ENCODE measurements at regions not wholly inside any gene's neighbourhood (a gene's known extent, or its start where the extent isn't known, plus 50 kb on each side); places are given as distances from the start of the nearest gene placed in this dataset.

DNA sequence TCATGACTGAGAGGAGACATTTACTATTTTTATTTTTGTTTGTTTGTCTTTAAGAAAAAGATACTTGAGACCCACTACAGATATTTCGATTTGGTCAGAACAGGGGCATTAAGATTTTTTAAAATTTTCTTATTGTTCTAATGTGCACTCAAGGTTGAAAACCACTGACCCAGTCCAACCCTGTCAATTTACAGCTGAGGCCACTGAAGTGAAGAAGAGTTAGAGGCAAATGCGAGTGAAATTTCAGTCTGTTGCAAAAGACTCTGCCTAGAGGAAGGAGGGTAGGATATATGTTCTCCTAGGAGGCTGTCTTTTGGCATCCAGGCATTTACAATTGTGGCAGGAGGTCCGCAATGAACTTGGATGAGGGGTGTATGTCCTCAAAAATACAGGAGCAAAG lies 396.3 kb downstream of the RPS24 start:
- no peak overlapping the region for H3K4me3 ChIP-seq (replicated peaks; ENCODE audit: low read depth, low read length)
- DNase-seq (ENCODE audit: extremely low read depth, low read depth) = no peak
- TF ChIP-seq, protein P1, sequence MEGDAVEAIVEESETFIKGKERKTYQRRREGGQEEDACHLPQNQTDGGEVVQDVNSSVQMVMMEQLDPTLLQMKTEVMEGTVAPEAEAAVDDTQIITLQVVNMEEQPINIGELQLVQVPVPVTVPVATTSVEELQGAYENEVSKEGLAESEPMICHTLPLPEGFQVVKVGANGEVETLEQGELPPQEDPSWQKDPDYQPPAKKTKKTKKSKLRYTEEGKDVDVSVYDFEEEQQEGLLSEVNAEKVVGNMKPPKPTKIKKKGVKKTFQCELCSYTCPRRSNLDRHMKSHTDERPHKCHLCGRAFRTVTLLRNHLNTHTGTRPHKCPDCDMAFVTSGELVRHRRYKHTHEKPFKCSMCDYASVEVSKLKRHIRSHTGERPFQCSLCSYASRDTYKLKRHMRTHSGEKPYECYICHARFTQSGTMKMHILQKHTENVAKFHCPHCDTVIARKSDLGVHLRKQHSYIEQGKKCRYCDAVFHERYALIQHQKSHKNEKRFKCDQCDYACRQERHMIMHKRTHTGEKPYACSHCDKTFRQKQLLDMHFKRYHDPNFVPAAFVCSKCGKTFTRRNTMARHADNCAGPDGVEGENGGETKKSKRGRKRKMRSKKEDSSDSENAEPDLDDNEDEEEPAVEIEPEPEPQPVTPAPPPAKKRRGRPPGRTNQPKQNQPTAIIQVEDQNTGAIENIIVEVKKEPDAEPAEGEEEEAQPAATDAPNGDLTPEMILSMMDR (IDR thresholded peaks at IDR 0.05; ENCODE audit: low read depth, low read length, missing control alignments) = no peak

- DNase-seq (ENCODE audit: extremely low read depth, low read depth) = no peak
- TF ChIP-seq, protein P1 (IDR thresholded peaks at IDR 0.05; ENCODE audit: low read depth, low read length, missing control alignments) = no peak
- no peak overlapping the region for H3K4me3 ChIP-seq (replicated peaks; ENCODE audit: low read depth, low read length)
These were observed 398.9 kb downstream of the RPS24 start for GRCh38 chr10:78432583-78432982.

GRCh38 chr10:78433076-78433595 lies 399.5 kb downstream of the RPS24 start:
- no peak overlapping the region for H3K4me3 ChIP-seq (replicated peaks; ENCODE audit: low read depth, low read length)
- DNase-seq (ENCODE audit: extremely low read depth, low read depth) = no peak
- TF ChIP-seq, protein P1 (IDR thresholded peaks at IDR 0.05; ENCODE audit: low read depth, low read length, missing control alignments) = no peak

DNA sequence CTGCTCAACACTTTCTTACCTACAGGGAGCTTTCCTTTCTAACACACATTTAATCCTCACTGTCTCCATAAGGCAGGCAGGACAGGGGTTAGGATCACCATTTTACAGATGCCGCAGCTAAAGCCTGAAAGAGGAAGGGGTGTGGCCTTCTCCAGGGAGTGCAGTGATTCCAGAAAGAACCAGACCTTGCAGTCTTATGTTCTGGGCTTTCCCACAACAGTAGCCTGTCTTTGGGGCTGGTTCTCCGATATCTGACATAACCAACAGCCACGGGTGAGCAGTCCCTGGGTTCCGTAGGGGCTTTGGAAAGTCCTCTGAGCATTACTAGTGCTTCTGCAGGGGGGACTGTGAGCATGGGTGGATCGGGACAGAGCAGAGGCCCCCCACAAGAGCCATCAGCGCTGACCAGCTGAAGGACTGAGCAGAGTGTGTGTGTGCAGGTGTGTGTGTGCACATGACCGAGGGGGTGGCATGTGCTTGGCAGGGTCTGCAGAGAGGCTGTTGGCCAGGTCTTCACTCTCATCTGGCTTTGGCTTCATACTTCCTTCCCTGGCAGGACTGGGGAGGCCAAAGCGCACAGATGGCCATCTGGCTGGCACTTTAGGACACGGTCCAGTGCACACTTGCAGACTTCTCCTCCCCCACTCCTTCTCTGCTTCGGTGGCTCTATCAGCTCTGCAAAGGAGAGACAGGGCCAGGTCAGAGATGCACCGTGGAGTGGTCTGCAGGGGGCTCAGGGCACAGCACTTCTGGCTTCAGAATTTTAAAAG lies 400.3 kb downstream of the RPS24 start:
- TF ChIP-seq, protein P1 (IDR thresholded peaks at IDR 0.05; ENCODE audit: low read depth, low read length, missing control alignments) = no peak
- no peak for DNase-seq (ENCODE audit: extremely low read depth, low read depth)
- H3K4me3 ChIP-seq (replicated peaks; ENCODE audit: low read depth, low read length) = no peak overlapping the region

- TF ChIP-seq, protein P1 (IDR thresholded peaks at IDR 0.05; ENCODE audit: low read depth, low read length, missing control alignments) = no peak
- no peak for DNase-seq (ENCODE audit: extremely low read depth, low read depth)
- H3K4me3 ChIP-seq (replicated peaks; ENCODE audit: low read depth, low read length) = no peak overlapping the region
These were observed 401.2 kb downstream of the RPS24 start for GRCh38 chr10:78434886-78435285.

GRCh38 chr10:78435484-78436221 lies 402.0 kb downstream of the RPS24 start:
- H3K4me3 ChIP-seq (replicated peaks; ENCODE audit: low read depth, low read length) = no peak overlapping the region
- DNase-seq (ENCODE audit: extremely low read depth, low read depth) = no peak
- TF ChIP-seq, protein P1 (IDR thresholded peaks at IDR 0.05; ENCODE audit: low read depth, low read length, missing control alignments) = no peak
